ENCODE measurements at regions not wholly inside any gene's neighbourhood (a gene's known extent, or its start where the extent isn't known, plus 50 kb on each side); places are given as distances from the start of the nearest gene placed in this dataset.

GRCh38 chr21:16908077-16908476, 604.8 kb upstream of the CXADR start:
- intact Hi-C loops (cut with DNase I): no loop called here
- no peak for DNase-seq (ENCODE audit: low spot score)

- DNase-seq (ENCODE audit: low spot score): no peak
- intact Hi-C loops (cut with DNase I): no loop called here
Measured at GRCh38 chr21:16910435-16911165, 602.2 kb upstream of the CXADR start.

GRCh38 chr21:16911166-16911607, 601.7 kb upstream of the CXADR start:
- intact Hi-C loops (cut with DNase I): no loop called here
- no peak for DNase-seq (ENCODE audit: low spot score)

- intact Hi-C loops (cut with DNase I): no loop called here
Measured at GRCh38 chr21:16912075-16912474, 600.8 kb upstream of the CXADR start.

GRCh38 chr21:16913010-16913409, 599.8 kb upstream of the CXADR start:
- intact Hi-C loops (cut with DNase I): no loop called here
- DNase-seq (ENCODE audit: low spot score): no peak

More at GRCh38 chr21:16912075-16912474, 600.8 kb upstream of the CXADR start:
- DNase-seq (ENCODE audit: low spot score): no peak

GRCh38 chr21:16928439-16928838, 584.4 kb upstream of the CXADR start:
- DNase-seq (ENCODE audit: low spot score): no peak
- intact Hi-C loops (cut with DNase I): no loop called here

- intact Hi-C loops (cut with DNase I): no loop called here
- DNase-seq (ENCODE audit: low spot score): no peak
Measured at GRCh38 chr21:16932314-16932713, 580.5 kb upstream of the CXADR start.

- intact Hi-C loops (cut with DNase I): no loop called here
- DNase-seq (ENCODE audit: low spot score): no peak
Measured at GRCh38 chr21:16942703-16943102, 570.1 kb upstream of the CXADR start.

GRCh38 chr21:16943231-16943630, 569.6 kb upstream of the CXADR start:
- intact Hi-C loops (cut with DNase I): no loop called here
- DNase-seq (ENCODE audit: low spot score): no peak

- no peak for DNase-seq (ENCODE audit: low spot score)
- intact Hi-C loops (cut with DNase I): no loop called here
Measured at GRCh38 chr21:16945580-16945979, 567.3 kb upstream of the CXADR start.

GRCh38 chr21:16956824-16957223, 556.0 kb upstream of the CXADR start:
- intact Hi-C loops (cut with DNase I): no loop called here

GRCh38 chr21:16965424-16965823, 547.4 kb upstream of the CXADR start:
- intact Hi-C loops (cut with DNase I): no loop called here
- DNase-seq (ENCODE audit: low spot score): no peak

More at GRCh38 chr21:16956824-16957223, 556.0 kb upstream of the CXADR start:
- DNase-seq (ENCODE audit: low spot score): no peak

- DNase-seq (ENCODE audit: low spot score): no peak
- intact Hi-C loops (cut with DNase I): no loop called here
Measured at GRCh38 chr21:16968436-16968835, 544.4 kb upstream of the CXADR start.

- intact Hi-C loops (cut with DNase I): no loop called here
- DNase-seq (ENCODE audit: low spot score): no peak
Measured at GRCh38 chr21:16969636-16970035, 543.2 kb upstream of the CXADR start.

- intact Hi-C loops (cut with DNase I): no loop called here
- no peak for DNase-seq (ENCODE audit: low spot score)
Measured at GRCh38 chr21:16974060-16974459, 538.8 kb upstream of the CXADR start.

GRCh38 chr21:16976193-16976592, 536.6 kb upstream of the CXADR start:
- intact Hi-C loops (cut with DNase I): no loop called here
- DNase-seq (ENCODE audit: low spot score): no peak

GRCh38 chr21:16978309-16978895, 534.4 kb upstream of the CXADR start:
- intact Hi-C loops (cut with DNase I): no loop called here

GRCh38 chr21:16979574-16979973, 533.3 kb upstream of the CXADR start:
- DNase-seq (ENCODE audit: low spot score): no peak
- intact Hi-C loops (cut with DNase I): no loop called here

More at GRCh38 chr21:16978309-16978895, 534.4 kb upstream of the CXADR start:
- no peak for DNase-seq (ENCODE audit: low spot score)

GRCh38 chr21:16983420-16983819, 529.4 kb upstream of the CXADR start:
- intact Hi-C loops (cut with DNase I): no loop called here
- no peak for DNase-seq (ENCODE audit: low spot score)

GRCh38 chr21:16992448-16992847, 520.4 kb upstream of the CXADR start:
- no peak for DNase-seq (ENCODE audit: low spot score)
- intact Hi-C loops (cut with DNase I): no loop called here

GRCh38 chr21:16993416-16994038, 519.3 kb upstream of the CXADR start:
- intact Hi-C loops (cut with DNase I): no loop called here

More at GRCh38 chr21:16993416-16994038, 519.3 kb upstream of the CXADR start:
- DNase-seq (ENCODE audit: low spot score): no peak

All from posterior vena cava (tissue), 2 donors.